Non-pigmented ciliary epithelial cell (primary cell): ENCODE measurements at regions not wholly inside any gene's neighbourhood (a gene's known extent, or its start where the extent isn't known, plus 50 kb on each side); places are given as distances from the start of the nearest gene placed in this dataset.

Experiments
- DNase-seq: peaks from one replicate; pipeline ENCODE4 v3.0.0-alpha.2; 2010; ENCODE audit warnings: low read depth

DNA sequence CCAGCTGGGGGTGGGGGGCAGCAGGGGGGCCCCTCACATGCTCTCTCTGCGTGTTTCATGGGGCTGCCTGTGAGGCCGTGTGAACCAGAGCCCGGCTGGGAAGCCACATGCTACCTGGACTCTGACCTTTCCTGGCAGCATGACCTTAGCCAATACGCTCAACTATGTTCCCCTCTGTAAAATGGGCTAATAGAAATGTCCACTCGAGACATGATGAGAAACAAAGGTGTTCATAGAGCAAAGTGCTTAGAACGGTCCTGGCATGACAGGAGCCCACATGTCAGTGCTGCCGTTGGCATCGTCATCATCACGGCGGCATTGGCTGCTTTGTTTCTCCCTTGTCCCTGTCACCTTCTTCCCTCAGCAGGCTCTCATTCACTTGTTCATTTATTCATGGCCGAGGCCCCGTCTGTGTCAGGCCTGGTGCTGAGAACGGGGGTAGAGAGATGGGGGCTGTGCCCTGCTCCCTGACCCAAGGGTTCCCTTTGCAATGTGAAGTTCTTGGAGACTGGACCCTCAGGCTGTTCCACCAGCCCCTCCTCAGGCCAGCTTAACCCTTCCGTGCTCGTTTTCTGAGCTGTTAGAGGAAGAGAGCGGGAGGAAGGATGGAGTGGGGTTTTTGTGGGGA lies 291.4 kb downstream of the SEC14L1 start:
- no peak for DNase-seq

DNA sequence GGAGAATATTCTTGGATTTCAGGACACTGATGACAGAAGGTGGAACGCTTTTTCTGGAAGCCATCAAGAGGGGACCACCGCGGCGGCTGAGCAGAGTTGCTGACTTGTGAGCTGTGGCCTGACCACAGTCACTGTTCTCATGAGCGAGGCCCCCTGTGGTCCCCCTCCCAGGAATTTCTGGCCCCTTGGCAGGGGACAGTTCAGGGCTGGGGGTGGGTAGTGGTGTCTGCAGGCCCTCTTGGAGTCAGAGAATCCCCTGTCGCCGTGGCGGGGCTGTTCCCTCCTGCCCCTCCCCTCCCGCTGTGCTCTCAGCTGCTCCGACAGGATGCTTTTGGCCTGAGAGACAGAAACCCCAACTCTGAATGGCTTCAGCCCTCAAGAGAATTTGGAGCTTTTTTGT lies 292.0 kb downstream of the SEC14L1 start:
- DNase-seq = no peak

DNA sequence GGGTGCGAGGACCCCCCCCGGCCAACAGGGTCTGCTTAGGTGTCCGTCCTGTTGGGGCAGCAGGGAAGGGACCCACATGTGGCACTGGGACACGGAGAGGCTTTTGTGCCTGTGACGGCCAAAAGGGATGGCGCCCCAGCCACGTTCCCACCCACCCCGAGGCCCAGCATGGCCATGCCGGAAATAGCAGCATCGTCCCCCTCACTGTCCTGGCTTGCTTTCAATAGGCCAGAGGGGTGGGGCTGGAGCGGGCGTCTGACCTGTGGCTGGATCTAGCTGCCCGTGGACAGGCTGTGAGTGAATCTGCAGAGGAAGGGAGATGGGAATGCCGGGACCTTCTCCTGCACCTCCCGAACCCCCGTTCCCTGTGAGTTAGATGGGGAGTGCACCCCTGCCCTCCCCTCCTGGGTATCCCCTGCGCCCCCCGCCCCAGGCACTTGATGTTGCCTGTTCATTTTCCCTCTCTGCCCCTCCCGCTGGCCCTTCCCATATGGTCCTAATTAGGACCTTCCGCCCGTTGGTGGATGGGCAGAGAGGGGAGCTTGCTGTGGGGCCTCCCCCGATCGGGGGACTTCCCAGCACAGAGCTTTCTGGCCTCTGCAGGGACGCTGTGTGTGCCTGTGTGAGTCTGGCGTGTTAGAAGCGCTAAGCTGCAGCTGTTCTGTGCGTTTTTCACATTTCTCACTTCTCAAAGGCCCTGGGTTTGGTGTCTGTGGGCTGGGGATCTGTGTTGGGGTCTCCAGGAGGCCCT lies 292.8 kb downstream of the SEC14L1 start:
- no peak for DNase-seq

DNA sequence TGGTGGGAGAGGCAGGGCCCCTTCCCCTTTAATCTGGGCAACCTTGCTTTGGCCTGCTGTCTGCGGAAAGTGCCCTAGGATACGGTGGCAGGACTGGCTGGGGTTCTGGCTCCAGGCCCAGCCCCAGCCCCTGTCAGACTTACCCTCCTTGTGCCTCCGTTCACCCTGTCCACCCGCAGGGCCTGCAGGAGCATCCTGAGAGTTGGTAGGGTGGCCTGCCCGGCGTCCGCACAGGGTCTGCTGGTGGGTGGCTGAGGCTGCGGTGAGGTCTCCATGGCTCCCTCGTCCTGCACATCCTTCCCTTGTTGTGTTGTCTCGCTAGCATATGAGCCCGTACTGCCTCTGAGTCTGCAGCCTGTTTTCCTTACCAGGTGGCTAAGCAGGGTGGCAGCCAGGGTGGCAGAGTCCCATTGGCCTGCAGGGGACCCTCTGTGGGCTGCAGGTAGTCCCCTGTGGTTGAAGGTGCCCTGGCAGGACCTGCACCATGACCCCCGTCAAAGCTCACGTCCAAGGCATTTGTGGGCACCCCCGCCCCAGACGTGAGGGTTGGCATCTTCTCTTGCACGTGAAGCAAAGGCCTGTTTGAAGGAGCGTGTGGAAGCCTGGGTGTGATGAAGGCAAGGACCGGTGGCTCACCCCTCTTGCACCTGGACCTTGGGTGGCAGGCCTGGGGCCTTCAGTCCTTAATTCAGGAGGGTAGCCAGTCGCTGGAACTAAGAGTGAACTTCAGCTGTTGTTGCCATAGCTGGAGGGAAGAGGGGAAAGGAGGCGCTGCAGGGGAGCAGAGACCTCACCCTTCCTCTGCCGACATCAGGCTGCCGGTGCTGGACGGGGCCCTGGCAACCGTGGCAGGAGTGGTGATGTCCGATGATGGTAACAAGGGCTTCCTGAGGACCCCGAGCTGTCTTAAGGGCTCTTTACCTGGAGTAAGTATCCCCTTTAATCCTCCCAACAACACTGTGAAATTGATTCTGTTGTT lies 293.7 kb downstream of the SEC14L1 start:
- no peak for DNase-seq

DNA sequence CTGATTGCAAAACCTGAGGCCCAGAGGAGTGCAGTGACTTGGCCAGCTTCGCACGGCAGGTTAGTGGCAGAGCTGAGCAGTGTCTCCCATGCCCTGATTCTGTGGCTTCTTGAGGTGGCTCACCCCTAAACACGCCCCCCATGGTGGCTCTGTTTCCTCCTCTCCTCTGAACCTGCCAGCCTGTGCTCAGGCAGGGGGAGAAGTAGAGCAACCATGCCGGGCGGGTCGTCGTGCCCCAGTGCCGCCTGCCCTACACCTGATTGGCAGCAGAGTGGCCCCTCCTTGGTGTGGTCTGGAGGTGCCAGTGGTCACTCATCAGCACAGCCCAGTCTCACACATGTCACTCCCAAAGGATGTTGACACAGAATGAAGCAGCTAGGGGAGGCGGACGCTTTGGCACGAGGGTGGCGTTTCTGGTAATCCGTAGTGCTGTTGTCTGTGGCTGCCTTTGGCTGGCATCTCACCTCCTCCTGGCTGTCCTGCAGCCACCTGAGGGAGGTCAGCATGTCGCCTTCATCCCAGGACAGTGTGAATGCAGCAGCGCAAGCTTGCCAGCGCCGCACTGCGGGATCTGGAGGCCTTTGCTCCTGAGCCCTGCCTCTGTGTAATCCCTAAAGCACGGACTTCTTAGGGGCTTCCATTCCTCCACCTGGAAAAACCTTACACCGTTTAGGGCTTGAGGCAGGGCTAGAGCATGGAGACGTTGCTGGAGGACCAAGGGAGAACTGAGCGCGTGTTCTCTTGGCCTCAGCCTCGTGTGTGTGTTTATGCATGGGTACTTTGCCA lies 294.7 kb downstream of the SEC14L1 start:
- no peak for DNase-seq

DNA sequence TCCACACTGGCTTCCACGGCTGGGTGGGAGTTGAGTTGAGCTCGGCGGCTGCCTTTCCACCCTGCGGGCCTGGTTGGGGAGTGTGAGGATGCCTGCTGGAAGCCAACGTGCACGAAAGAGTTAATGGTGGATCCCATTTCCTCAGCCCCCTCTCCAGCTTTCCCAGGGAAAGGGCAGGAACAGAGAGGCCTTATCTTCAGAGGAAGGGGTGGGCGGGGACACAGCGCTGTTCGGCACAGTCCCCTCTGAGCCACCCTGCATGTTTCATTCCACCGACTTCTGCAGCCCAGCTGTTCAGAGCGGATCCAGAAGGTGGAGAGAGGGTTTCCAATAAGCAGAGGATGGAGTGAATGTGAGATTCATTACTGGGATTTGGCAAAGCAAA lies 295.3 kb downstream of the SEC14L1 start:
- no peak for DNase-seq

DNA sequence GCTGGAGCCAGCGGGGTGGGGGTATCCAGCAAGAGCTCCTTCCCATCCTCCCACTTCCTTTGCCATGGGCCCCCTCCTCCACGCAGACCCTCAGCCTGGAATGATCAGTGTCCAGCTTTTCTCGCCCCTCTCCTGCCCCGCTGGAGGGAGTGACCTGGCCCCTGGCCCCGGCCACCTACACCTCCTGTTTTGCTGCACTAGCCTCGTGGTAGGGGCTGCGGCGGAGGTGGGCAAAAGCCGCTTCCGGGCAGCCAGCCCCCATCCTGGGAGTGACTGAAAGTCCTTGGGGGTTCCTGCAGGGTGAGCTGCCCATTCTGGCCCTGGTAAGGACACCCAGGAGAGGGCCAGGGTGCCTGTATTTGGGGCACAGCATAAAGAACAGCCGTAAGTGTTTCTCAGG lies 295.7 kb downstream of the SEC14L1 start:
- DNase-seq = no peak

DNA sequence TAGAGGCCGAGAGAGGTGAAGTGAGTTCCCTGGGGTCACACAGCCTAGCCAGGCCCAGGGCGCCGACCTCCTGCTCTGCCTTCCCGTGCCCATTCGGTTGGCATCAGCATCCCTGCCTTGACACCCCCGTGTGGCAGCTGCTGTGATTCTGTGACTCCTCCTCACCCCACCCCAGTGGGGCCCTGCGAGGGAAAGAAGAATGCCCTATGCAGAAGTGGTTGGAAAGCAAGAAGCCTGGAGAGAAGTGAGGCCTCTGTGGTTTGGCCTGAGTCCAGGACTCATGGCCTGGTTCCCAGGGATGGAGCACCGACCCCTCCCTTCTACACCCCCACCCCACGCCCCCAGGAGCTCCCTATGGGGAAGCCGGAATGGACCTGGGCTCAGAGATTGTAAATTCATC lies 296.2 kb downstream of the SEC14L1 start:
- no peak for DNase-seq

DNA sequence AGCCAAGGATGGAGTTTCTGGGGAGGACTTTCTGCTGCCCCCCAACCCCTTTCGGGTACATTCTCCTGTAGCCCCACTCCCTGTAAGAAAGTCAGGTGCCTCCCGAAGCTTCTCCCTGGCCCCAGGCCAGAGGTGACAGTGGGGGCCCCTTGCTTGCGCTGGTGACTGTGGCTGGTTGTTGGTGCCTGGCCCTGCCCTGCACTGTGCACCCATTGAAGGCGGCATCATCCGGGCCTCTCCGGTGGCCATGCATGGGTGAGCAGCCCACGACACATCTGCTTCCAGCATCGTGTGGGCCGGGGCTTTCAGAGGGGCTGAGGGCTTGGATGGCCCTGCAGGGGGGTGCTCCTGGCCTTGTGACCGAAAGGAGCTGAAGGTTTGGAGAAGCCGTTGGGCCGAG lies 297.0 kb downstream of the SEC14L1 start:
- no peak for DNase-seq

DNA sequence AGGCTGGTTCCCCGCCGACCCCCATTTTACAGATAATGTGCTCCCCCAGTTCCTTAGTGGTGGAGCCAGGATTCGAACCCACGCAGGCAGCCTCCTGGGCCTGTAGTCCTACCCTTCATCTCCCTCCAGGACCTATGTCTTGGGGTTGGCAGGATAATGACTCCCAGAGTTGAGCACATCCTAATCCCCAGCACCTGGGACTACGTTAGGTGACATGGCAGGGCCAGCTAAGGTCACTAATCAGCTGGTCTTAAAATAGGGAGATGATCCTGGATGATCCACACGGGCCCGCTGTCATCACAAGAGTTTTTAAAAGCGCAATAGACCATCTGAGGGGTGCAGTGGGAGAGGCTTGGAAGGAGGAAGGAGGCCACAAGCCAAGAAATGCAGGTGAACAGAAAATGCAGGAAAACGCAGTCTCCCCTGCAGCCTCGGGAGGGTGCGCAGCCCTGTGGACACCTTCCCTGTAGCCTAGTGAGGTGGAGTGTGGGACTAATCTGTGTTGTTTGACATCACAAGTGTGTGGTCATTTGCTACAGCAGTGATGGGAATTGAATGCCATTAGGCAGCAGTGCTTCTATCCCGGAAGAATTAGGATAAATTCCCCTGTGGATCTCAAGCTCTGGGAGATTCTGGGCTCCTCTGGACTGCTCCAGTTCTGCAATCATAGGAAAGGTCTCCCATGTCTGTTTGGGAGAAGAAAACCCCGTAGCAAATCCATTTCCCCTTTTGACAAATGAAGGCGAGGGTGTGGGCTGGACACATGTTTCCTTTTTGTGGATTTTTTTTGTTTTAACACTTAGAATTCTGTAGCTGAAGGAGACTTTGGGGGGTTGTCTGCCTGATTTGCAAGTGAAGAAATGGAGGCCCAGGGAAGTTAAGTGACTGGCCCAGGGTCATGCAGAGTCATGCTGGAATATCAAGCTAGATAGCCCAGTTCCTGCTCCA lies 297.7 kb downstream of the SEC14L1 start:
- no peak for DNase-seq

DNA sequence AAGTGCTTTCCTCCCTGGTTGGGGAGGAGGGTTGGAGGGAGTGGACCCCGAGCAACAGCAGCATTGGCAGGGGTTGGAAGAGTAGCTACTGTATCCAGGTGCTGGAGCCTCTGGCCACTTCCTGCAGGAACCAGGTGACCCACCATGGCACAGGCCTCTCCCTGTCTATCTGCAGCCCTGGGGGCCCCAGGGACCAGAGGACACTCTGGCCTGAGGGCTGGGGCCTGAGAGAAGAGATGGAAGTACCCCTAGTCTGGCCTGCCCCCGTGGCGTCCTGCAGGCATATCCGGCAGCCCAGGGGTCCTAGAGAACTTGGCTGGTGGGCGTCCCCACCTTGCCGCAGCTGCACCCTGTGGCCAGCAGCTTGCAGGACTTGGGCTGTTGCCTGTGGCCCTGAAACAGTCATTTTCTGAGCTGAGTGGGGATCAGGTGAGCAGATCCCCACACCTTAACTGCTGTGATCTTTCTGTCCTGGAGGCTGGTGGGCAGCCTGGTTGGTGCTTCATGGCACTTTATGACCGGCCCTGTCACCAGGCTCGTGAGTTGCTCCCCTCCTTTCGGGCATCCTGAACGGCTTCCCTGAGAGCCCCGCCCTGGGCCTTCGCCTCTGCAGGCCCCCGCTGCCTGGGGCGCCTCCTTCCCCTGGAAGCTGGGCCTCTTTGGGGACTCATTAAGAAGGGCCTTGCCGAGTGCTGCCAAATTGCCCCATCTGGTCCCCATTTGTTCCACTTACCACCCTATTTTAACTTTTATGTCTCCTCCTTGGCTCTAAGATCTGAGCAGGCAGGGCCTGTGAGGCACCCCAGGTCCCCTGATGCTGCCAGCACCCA lies 298.6 kb downstream of the SEC14L1 start:
- no peak for DNase-seq

DNA sequence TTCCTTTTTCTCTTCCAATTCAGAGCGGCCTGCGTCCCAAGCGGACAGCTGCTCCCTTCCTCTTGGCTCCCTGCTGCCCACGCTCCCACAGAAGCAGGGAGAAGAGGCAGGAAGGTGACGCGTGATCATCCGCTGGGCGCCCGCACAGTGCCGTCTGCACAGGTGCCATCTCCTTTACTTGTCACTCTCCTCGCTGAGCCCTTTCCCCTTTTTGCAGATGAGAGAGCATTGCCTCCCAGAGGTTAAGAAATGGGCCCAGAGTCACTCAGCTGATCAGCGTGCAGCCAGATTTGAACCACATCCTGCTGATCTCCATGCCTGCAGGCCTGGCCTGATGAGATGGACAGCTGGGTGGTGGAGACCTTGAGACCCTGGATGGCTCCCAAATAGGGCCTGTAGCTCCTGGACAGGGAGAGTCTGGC lies 299.8 kb downstream of the SEC14L1 start:
- no peak for DNase-seq

DNA sequence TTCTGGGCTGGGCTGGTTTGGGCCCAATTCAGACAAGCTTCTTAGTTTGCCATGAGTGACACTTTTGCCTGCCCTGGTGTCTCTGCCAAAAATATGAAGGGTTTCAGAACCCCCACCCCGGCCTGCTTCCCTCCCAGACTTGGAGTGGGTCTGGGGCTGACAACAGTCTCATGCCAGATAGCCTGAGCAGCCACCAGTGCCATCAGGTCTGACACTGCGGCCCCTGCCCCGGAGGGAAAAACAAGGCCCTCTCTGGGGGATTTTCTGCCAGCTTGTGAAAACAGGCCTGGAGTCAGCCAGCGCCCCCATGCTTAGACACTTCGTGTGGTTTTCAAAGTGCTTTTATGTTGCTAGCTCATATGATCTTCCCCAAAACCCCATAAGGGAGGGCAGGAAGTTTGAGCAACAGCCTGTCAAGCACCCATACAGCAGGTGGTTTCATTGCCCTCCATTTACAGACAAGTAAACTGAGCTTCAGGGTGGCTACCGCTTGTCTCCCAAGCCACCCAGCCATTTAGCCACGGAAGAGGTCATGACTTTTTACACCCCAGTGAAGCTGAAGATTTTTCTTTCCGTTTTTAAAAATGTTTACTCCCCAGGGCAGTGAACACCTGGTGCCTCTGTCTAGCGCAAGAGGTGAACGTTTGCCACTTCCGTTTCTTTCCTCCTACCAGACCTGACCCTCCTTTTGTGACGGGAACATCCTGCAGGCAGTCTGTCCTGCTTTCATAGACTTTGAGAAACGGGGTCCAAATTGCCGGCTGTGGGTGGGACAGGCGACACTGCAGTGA lies 300.6 kb downstream of the SEC14L1 start:
- no peak for DNase-seq

DNA sequence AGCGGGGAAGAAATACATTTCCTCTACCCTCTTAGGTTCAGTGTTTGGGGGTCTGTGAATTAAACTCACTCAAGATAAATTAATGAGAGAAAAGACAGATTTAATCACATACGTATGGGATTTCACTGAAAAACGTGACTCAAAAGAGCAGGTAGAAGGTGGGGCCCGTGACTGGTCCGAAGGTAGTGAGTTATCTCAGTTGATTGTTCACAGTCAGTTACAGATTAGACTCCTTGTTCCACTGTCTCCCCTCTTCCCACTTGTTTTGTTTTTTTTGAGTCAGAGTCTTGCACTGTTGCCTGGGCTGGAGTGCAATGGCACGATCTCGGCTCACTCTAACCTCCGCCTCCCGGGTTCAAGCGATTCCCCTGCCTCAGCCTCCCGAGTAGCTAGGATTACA lies 301.2 kb downstream of the SEC14L1 start:
- DNase-seq = no peak

DNA sequence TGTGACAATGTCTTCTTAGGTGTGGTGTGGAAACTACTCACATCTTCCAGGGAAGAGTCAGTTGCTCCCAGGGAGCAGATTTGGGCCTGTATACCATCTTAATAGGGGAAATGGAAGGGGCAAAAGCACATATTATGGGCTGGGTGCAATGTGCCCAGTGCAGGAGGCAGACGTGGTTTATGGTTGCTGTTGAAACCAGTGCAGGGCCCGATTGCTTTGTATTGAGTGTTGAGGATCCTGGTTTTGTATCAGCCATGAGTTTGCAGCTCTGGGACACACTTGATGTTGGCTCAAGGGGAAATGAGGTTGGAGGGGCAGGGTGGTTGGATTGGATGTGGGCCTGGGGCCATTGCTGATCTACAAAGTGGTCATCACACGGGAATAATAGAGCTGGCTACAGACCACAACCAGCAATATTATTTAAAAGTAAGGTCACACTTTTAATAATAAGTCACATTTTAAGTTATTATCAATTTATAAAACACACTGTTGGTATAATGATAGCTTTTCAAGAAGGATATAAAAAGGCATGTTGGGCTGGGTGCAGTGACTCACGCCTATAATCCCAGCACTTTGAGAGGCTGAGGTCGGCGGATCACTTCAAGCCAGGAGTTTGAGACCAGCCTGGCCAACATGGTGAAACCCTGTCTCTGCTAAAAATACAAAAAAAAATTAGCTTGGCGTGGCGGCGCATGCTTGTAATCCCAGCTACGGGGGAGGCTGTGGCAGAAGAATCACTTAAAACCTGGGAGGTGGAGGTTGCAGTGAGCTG lies 302.4 kb downstream of the SEC14L1 start:
- no peak for DNase-seq

DNA sequence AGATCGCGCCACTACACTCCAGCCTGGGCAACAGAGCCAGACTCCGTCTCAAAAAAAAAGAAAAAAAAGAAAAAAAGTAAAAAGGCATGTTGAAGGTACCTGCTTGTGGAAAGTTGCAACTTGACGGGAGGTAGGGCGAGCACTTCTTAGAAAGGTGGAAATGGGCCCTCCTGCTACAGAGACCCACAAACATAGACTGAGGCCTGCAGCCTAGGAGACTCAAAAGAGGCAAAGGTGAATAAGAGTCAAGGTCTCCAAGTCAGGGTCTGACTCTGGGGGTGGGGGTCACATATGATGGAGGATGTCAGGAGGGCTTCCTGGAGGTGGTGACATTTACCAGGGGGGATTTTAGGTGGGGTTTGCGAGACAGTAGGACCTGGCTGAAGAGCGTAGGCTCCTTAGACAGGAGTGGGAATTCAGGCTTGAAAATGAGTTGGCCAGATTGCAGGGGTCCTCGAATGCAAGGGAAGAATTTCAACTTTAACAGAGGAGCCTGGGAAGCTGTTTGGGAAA lies 303.0 kb downstream of the SEC14L1 start:
- no peak for DNase-seq

DNA sequence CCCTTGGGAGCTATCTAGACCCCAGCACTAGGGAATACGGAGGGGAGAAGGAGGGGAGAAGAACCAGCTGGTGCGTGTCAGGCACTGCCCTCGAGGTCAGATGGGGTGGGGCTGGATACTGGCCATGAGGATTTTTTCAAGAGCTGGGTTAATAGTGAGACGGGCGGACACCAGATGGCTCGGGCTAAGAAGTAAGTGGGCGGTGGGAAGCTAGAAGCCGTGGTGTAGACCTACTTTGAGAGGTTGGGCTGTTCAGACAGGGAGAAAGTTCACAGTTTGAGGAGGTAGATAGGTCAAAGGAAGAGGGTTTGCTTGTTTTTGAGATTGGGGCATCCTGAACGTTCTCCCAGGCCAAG lies 303.8 kb downstream of the SEC14L1 start:
- DNase-seq = no peak
